Dendritic cell treated with granulocyte-macrophage colony-stimulating factor and Interleukin-4, amounts not matched to agents 40 ng/mL and 50 ng/mL, for 4 days (primary cell): ENCODE measurements at regions not wholly inside any gene's neighbourhood (a gene's known extent, or its start where the extent isn't known, plus 50 kb on each side); places are given as distances from the start of the nearest gene placed in this dataset.

ENCODE experiments used
- H3K27ac Mint-ChIP-seq: one replicate; pipeline ENCODE4 v1.8.0; 2022; ENCODE audit warnings: mild to moderate bottlenecking, mixed read lengths
- H3K27me3 Mint-ChIP-seq: one replicate; pipeline ENCODE4 v1.8.0; 2022; ENCODE audit warnings: mild to moderate bottlenecking, mixed read lengths
- H3K36me3 Mint-ChIP-seq: one replicate; pipeline ENCODE4 v1.8.0; 2022; ENCODE audit warnings: low read depth, mixed read lengths
- H3K4me1 Mint-ChIP-seq: one replicate; pipeline ENCODE4 v1.8.0; 2022; ENCODE audit warnings: low read depth, mixed read lengths
- H3K4me3 Mint-ChIP-seq: one replicate; pipeline ENCODE4 v1.8.0; 2022; ENCODE audit warnings: mild to moderate bottlenecking, moderate library complexity, mixed read lengths
- H3K9me3 Mint-ChIP-seq: one replicate; pipeline ENCODE4 v1.8.0; 2022; ENCODE audit warnings: mixed read lengths
- intact Hi-C: fragments of 100-400 bp; cut with micrococcal nuclease; formaldehyde crosslinking; loops from one replicate; pipeline ENCODE4 v1.15.0; 2022

GRCh38 chr16:87070657-87071056, 246.5 kb downstream of the C16orf95 start:
- H3K36me3 Mint-ChIP-seq: no peaks in the 10 kb centered on the region
- no peak overlapping the region for H3K4me3 Mint-ChIP-seq
- peaks cover 8% of the 10 kb centered on the region for H3K27me3 Mint-ChIP-seq
- H3K9me3 Mint-ChIP-seq: no peaks in the 10 kb centered on the region
- intact Hi-C loops: no loop called here
- peaks cover 4% of the 10 kb centered on the region for H3K4me1 Mint-ChIP-seq
- no peak overlapping the region for H3K27ac Mint-ChIP-seq

GRCh38 chr16:87072101-87072500, 245.1 kb downstream of the C16orf95 start:
- Mint-ChIP-seq H3K36me3 (no peaks in the 10 kb centered on the region), H3K4me3 (no peak overlapping the region), H3K9me3 (no peaks in the 10 kb centered on the region), H3K4me1 (no peaks in the 10 kb centered on the region), H3K27ac (no peak overlapping the region), H3K27me3 (peaks cover 13% of the 10 kb centered on the region)
- intact Hi-C loops: no loop called here

- no peaks in the 10 kb centered on the region for H3K4me1 Mint-ChIP-seq
- peaks cover 7% of the 10 kb centered on the region for H3K9me3 Mint-ChIP-seq
- H3K4me3 Mint-ChIP-seq: no peak overlapping the region
- intact Hi-C loops: no loop called here
- no peaks in the 10 kb centered on the region for H3K36me3 Mint-ChIP-seq
- no peak overlapping the region for H3K27ac Mint-ChIP-seq
- peaks cover 19% of the 10 kb centered on the region for H3K27me3 Mint-ChIP-seq
Observed at GRCh38 chr16:87074641-87075318, 242.4 kb downstream of the C16orf95 start.

- H3K4me1 Mint-ChIP-seq: no peaks in the 10 kb centered on the region
- intact Hi-C loops: no loop called here
- H3K36me3 Mint-ChIP-seq: no peaks in the 10 kb centered on the region
- H3K9me3 Mint-ChIP-seq: peaks cover 14% of the 10 kb centered on the region
- H3K4me3 Mint-ChIP-seq: no peak overlapping the region
- H3K27me3 Mint-ChIP-seq: peaks cover 19% of the 10 kb centered on the region
- no peak overlapping the region for H3K27ac Mint-ChIP-seq
Observed at GRCh38 chr16:87075319-87075860, 241.8 kb downstream of the C16orf95 start.

GRCh38 chr16:87076331-87076949, 240.8 kb downstream of the C16orf95 start:
- Mint-ChIP-seq H3K4me3 (no peak overlapping the region), H3K36me3 (no peaks in the 10 kb centered on the region), H3K4me1 (no peaks in the 10 kb centered on the region), H3K9me3 (peaks cover 24% of the 10 kb centered on the region), H3K27ac (no peak overlapping the region), H3K27me3 (peaks cover 19% of the 10 kb centered on the region)
- intact Hi-C loops: no loop called here

DNA sequence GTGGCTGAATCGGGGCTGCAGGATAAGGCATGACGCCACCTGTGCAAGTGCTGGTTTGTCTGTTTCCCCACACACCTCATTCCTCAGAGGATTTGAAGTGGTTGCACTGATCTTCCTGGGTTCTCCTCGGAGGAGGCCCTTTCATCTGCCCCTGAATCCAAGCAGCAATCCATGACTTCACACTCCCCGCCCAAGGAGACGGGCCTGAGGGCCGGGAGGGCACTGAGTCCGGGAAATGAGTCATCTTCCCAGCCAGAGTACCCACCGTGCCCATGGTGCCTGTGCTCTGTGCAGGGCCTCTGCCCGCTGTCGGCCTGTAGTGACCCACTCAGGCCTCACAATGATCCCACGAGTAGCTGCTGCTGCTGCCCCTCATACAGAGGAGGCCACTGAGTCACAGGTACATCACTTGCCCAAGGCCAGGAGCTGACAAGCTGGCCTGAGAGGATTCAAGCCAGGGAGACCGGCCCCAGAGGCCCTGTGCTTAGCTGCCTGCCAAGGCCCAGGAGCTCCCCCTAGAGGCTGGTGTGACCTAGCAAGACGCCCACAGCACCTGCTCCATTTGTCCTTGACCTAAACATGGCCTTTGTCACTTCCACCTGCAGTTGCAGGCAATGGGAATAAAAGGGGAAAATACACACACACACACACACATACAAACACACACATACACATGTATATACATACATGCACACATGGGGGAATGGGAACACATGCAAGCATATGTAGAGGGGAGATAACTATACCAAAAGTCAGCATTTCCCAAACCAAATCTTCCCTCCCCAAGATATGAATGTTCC, 240.0 kb downstream of the C16orf95 start:
- H3K9me3 Mint-ChIP-seq: peaks cover 30% of the 10 kb centered on the region
- intact Hi-C loops: loop anchor here (1.0 kb wide), 1 partner anchor 514 kb away; no protein-coding TSS in a partner anchor
- no peaks in the 10 kb centered on the region for H3K4me1 Mint-ChIP-seq
- H3K36me3 Mint-ChIP-seq: no peaks in the 10 kb centered on the region
- no peak overlapping the region for H3K4me3 Mint-ChIP-seq
- H3K27ac Mint-ChIP-seq: no peak overlapping the region
- H3K27me3 Mint-ChIP-seq: peaks cover 19% of the 10 kb centered on the region

- Mint-ChIP-seq H3K27ac (no peak overlapping the region), H3K4me3 (no peak overlapping the region), H3K27me3 (peaks cover 19% of the 10 kb centered on the region), H3K4me1 (no peaks in the 10 kb centered on the region), H3K9me3 (peaks cover 36% of the 10 kb centered on the region), H3K36me3 (no peaks in the 10 kb centered on the region)
- intact Hi-C loops: loop anchor here (1.0 kb wide), 1 partner anchor 514 kb away; no protein-coding TSS in a partner anchor
Observed at GRCh38 chr16:87077750-87078127, 239.5 kb downstream of the C16orf95 start.

DNA sequence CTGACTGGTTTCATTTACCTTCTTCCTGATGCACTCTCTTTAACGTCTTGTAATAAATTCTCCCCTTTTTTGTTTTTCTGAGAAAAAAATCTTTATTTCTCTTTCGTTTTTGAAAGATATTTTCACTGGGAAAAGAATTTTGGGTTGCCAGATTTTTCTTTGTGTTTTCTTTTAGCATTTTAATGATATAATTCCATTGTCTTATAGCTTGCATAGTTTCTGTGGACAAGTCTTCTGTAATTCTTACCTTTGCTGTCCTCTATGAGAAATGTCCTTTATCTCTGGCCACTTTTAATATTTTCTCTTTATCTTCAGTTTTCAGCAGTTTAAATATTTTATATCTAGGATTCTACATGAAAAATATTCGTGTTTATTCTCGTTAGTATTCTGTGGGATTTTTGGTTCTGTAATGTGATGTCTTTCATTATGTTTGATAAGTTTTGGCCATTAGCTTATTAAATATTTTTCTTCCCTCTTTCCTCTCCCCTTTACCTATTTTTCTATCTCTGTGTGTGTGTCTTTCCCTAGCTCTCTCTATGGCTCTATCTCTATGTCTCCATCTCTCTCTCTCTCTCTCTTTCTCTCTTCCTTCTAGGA, 236.5 kb downstream of the C16orf95 start:
- Mint-ChIP-seq H3K4me1 (no peaks in the 10 kb centered on the region), H3K9me3 (peaks cover 41% of the 10 kb centered on the region), H3K36me3 (no peaks in the 10 kb centered on the region), H3K27ac (no peak overlapping the region), H3K27me3 (peaks cover 13% of the 10 kb centered on the region), H3K4me3 (no peak overlapping the region)
- intact Hi-C loops: no loop called here

- intact Hi-C loops: no loop called here
- Mint-ChIP-seq H3K36me3 (no peaks in the 10 kb centered on the region), H3K9me3 (peaks cover 27% of the 10 kb centered on the region), H3K27me3 (peaks cover 3% of the 10 kb centered on the region), H3K4me3 (no peak overlapping the region), H3K4me1 (no peaks in the 10 kb centered on the region), H3K27ac (no peak overlapping the region)
Observed at GRCh38 chr16:87085441-87085840, 231.8 kb downstream of the C16orf95 start.

DNA sequence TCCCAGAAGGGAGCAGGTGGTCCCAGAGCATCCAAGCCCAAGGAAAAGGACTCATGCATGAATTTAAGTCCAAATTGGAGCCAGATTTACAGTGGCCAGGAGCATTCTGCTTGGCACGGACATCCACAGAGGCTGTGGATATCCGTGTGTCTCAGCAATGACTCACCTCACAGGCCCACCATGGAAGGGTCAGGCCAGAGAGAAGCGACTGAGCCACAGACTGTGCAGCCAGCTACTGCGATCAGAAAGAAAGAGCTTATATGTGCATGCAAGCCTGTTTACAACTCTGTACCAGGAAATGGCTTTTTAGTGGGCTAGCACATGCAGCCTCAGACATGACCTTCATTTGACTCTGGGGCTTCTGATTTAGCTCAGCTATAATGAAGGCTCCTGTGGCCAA, 231.0 kb downstream of the C16orf95 start:
- Mint-ChIP-seq H3K27ac (no peak overlapping the region), H3K27me3 (peaks cover 4% of the 10 kb centered on the region), H3K4me1 (no peaks in the 10 kb centered on the region), H3K4me3 (no peak overlapping the region), H3K9me3 (peaks cover 20% of the 10 kb centered on the region), H3K36me3 (no peaks in the 10 kb centered on the region)
- intact Hi-C loops: no loop called here

DNA sequence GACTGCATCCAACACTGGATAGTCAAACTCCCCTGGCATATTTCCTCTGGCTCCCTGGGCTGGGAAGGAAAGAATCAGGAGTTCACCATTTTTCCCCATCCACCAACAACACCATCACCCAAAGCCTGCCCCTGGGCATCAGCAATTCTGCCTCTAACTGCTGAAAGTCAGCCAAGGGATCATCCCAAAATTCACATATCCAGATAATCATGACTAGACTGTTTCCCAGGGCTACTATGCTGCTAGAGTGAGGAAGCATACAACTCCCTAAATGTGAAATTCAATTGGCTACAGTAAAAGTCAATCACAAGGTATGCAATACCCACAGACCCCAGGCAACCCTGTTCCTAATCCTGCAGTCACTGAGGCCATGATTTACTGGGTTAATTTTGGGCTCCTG, 230.6 kb downstream of the C16orf95 start:
- Mint-ChIP-seq H3K4me1 (no peaks in the 10 kb centered on the region), H3K4me3 (no peak overlapping the region), H3K9me3 (peaks cover 16% of the 10 kb centered on the region), H3K27ac (no peak overlapping the region), H3K27me3 (peaks cover 4% of the 10 kb centered on the region), H3K36me3 (no peaks in the 10 kb centered on the region)
- intact Hi-C loops: no loop called here

DNA sequence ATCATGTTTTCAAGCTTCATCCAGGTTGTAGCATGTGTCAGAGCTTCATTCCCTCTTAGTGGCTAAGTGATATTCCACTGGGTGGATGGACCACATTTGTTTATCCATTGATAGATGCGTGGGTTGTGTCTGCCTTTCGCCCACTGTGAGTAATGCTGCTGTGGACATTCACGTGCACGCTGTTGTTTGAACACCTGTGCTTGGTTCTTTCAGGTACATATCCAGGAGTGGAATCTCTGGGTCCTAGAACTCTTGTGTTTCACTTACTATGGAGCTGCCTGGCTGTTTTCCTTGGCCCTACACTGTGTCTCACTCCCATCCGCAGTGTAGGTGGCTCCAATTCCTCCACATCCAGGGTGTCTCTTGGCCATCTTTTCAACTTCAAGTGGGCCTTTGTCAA, 224.2 kb downstream of the C16orf95 start:
- Mint-ChIP-seq H3K27me3 (peaks cover 3% of the 10 kb centered on the region), H3K4me3 (no peak overlapping the region), H3K27ac (no peak overlapping the region), H3K36me3 (no peaks in the 10 kb centered on the region), H3K9me3 (no peaks in the 10 kb centered on the region), H3K4me1 (no peaks in the 10 kb centered on the region)
- intact Hi-C loops: no loop called here

DNA sequence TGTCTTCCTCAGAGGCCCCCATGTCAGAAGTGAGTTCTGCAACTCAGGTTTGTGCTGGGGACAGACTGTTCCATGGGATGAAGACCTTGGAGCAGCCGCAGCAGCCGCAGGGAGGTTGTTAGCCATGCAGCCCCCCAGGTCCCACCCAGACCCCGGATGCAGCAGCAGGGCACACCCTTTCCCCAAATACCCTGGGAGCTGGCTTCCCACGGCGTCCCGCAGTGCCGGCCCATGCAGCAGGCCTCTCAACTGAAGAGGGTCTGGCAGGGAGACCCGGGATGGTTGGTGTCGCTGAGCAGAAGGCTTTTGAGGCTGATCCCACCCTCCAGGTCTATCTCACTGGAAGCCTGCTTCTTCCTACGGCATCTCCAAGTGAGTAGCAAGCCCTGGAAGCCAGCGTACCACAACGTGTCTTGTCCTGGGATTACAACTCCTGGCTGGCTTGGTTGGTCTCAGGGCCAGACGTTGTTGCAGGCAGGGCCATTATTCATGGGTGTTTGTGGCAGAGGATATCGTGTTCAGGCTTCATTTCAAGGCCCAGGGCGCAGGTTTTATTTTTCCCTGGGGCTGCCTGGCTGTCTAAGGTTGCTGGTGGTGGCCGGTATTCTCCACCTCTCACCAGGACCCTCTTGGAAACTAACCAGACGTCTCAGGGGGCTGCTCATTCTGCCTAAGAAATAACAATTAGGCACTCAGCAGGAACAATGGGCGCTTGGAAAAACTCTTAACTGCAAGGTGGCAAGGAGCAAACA, 223.2 kb downstream of the C16orf95 start:
- H3K27me3 Mint-ChIP-seq: peaks cover 5% of the 10 kb centered on the region
- no peak overlapping the region for H3K4me3 Mint-ChIP-seq
- H3K4me1 Mint-ChIP-seq: no peaks in the 10 kb centered on the region
- H3K9me3 Mint-ChIP-seq: no peaks in the 10 kb centered on the region
- no peaks in the 10 kb centered on the region for H3K36me3 Mint-ChIP-seq
- intact Hi-C loops: no loop called here
- no peak overlapping the region for H3K27ac Mint-ChIP-seq
